ENCODE measurements at regions not wholly inside any gene's neighbourhood (a gene's known extent, or its start where the extent isn't known, plus 50 kb on each side); places are given as distances from the start of the nearest gene placed in this dataset.

GRCh38 chr1:38173157-38173831 lies 126.7 kb upstream of the POU3F1 start:
- 59 to 81% methylated on average over 5 of the region's 6 CpGs for WGBS, 2 donors (ENCODE audit: low coverage in 1 of 2)
- Histone ChIP-seq H3K4me3 (no peak overlapping the region), H3K36me3 (no peaks in the 10 kb centered on the region), H3K4me1 (no peaks in the 10 kb centered on the region), H3K27ac (no peak overlapping the region), H3K9me3 (no peaks in the 10 kb centered on the region), H3K27me3 (peaks cover 14% of the 10 kb centered on the region)
- TF ChIP-seq POLR2A (IDR thresholded peaks at IDR 0.05) (no peak), POLR2AphosphoS5 (IDR thresholded peaks at IDR 0.05) (no peak), EP300 (IDR thresholded peaks at IDR 0.05) (no peak)
- TF ChIP-seq, protein P1, sequence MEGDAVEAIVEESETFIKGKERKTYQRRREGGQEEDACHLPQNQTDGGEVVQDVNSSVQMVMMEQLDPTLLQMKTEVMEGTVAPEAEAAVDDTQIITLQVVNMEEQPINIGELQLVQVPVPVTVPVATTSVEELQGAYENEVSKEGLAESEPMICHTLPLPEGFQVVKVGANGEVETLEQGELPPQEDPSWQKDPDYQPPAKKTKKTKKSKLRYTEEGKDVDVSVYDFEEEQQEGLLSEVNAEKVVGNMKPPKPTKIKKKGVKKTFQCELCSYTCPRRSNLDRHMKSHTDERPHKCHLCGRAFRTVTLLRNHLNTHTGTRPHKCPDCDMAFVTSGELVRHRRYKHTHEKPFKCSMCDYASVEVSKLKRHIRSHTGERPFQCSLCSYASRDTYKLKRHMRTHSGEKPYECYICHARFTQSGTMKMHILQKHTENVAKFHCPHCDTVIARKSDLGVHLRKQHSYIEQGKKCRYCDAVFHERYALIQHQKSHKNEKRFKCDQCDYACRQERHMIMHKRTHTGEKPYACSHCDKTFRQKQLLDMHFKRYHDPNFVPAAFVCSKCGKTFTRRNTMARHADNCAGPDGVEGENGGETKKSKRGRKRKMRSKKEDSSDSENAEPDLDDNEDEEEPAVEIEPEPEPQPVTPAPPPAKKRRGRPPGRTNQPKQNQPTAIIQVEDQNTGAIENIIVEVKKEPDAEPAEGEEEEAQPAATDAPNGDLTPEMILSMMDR (IDR thresholded peaks at IDR 0.05) = no peak
- ATAC-seq = no peak

DNA sequence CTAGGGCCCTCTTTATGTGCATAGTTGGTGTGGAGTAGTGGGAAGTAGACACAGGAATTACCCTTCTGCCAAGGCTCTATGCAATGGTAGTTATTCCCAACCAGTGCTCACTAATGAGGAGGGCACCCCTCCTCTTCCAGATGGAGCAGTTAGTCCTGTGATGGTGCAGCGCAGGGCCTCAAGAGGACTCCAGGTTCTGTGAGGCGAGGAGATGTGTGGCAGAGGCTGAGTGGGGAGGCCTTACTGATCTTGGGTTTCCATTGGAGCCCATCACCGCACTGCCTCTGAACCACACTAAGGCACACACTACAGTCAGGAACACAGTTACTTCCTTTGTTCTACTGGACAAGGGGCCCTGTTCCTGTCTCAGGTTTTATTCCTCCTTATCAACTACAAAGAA lies 122.5 kb upstream of the POU3F1 start:
- H3K36me3 ChIP-seq = no peaks in the 10 kb centered on the region
- peaks cover 23% of the 10 kb centered on the region for H3K27me3 ChIP-seq
- H3K27ac ChIP-seq = no peak overlapping the region
- H3K9me3 ChIP-seq = no peaks in the 10 kb centered on the region
- no peak overlapping the region for H3K4me3 ChIP-seq
- WGBS, 2 donors (ENCODE audit: low coverage in 1 of 2) = 80 to 100% methylated on average over 1 of the region's 3 CpGs
- H3K4me1 ChIP-seq = no peaks in the 10 kb centered on the region
- TF ChIP-seq EP300 (IDR thresholded peaks at IDR 0.05) = no peak
- no peak for TF ChIP-seq POLR2AphosphoS5 (IDR thresholded peaks at IDR 0.05)
- TF ChIP-seq, protein P1 (IDR thresholded peaks at IDR 0.05) = no peak
- TF ChIP-seq POLR2A (IDR thresholded peaks at IDR 0.05) = no peak
- no peak for ATAC-seq

DNA sequence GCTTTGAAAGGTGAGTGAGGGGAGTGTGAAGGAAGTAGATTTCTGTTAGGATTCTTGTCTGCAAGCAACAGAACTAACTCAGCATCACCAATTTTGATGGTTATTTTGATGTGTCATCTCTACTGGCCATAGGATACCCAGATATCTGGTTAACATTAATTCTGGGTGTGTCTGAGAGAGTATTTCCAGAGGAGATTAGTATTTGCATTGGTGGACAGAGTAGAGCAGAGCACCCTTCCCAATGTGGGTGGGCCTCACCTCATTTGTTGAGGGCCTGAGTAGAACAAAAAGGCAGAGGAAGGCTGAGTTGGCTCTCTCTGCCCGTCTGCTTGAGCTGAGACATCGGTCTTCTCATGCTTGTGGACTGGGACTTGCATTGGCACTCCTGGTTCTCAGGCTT lies 121.8 kb upstream of the POU3F1 start:
- no peaks in the 10 kb centered on the region for H3K9me3 ChIP-seq
- ATAC-seq = no peak
- TF ChIP-seq POLR2AphosphoS5 (IDR thresholded peaks at IDR 0.05) = no peak
- TF ChIP-seq POLR2A (IDR thresholded peaks at IDR 0.05) = no peak
- TF ChIP-seq, protein P1 (IDR thresholded peaks at IDR 0.05) = no peak
- TF ChIP-seq EP300 (IDR thresholded peaks at IDR 0.05) = no peak
- no peak overlapping the region for H3K4me3 ChIP-seq
- no peaks in the 10 kb centered on the region for H3K36me3 ChIP-seq
- no peaks in the 10 kb centered on the region for H3K4me1 ChIP-seq
- H3K27me3 ChIP-seq = peaks cover 24% of the 10 kb centered on the region
- WGBS, 2 donors (ENCODE audit: low coverage in 1 of 2) = 80% methylated on average over 1 of the region's 2 CpGs; no CpG with 5 or more reads in 1 of the 2 donors
- H3K27ac ChIP-seq = no peak overlapping the region

GRCh38 chr1:38166461-38166860 lies 119.9 kb upstream of the POU3F1 start:
- Histone ChIP-seq H3K36me3 (no peaks in the 10 kb centered on the region), H3K4me1 (no peaks in the 10 kb centered on the region), H3K4me3 (no peak overlapping the region), H3K9me3 (no peaks in the 10 kb centered on the region), H3K27ac (no peak overlapping the region), H3K27me3 (peaks cover 24% of the 10 kb centered on the region)
- no peak for TF ChIP-seq POLR2AphosphoS5 (IDR thresholded peaks at IDR 0.05)
- no peak for TF ChIP-seq EP300 (IDR thresholded peaks at IDR 0.05)
- TF ChIP-seq, protein P1 (IDR thresholded peaks at IDR 0.05) = no peak
- no peak for TF ChIP-seq POLR2A (IDR thresholded peaks at IDR 0.05)
- ATAC-seq = no peak
- WGBS, 2 donors (ENCODE audit: low coverage in 1 of 2) = 94 to 100% methylated on average over 3 to 4 of the region's 4 CpGs

DNA sequence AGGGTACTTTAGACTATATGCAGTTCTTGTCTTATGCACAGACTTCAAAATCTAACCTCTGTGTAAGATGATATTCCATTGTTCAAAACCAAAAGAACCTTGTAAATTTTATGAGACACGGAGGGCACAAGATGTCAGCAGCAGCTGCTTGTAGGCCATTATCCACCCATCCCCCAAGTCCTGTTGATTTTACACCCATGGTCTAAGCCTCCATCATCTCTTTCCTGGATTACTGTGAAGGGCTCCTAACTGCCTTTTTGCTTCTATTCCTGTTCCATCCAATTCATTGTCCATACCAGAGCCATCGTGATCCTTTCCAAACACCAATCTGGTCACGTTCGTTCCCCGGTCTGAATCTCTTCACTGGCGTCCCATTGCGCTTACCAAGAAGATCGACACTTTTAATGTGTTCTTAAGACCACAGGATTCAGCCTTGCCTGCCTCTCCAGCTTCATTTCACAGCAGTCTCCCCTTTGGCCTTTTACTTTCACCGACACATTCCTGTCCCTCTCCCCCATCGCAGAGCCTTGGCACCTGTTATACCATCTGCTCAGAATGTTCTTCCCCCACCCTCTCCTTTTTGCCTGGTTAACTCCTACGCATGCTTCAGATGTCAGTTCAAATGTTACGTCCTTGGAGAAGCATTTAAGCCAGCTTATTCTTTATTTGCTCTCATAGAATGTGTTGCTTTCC lies 107.3 kb upstream of the POU3F1 start:
- H3K27ac ChIP-seq = no peak overlapping the region
- H3K4me3 ChIP-seq = no peak overlapping the region
- 69 to 72% methylated on average over 12 of the region's 12 CpGs for WGBS, 2 donors (ENCODE audit: low coverage in 1 of 2)
- no peaks in the 10 kb centered on the region for H3K4me1 ChIP-seq
- TF ChIP-seq EP300 (IDR thresholded peaks at IDR 0.05) (no peak), POLR2A (IDR thresholded peaks at IDR 0.05) (no peak), POLR2AphosphoS5 (IDR thresholded peaks at IDR 0.05) (no peak)
- TF ChIP-seq, protein P1 (IDR thresholded peaks at IDR 0.05) = no peak
- no peak for ATAC-seq
- peaks cover 0 to 28% (median 0%) of the 10 kb centered on the region in 3 donors for H3K9me3 ChIP-seq
- peaks cover 18% of the 10 kb centered on the region for H3K27me3 ChIP-seq
- no peaks in the 10 kb centered on the region for H3K36me3 ChIP-seq
